Stimulated activated naive CD8-positive, alpha-beta T cell treated with anti-CD3 and anti-CD28 coated beads, Interleukin-15, Interleukin-2, amounts not matched to agents 100 U/mL and 50 U/mL, for 24 hours (primary cell): ENCODE measurements at regions not wholly inside any gene's neighbourhood (a gene's known extent, or its start where the extent isn't known, plus 50 kb on each side); places are given as distances from the start of the nearest gene placed in this dataset.

Source experiments
- ATAC-seq: fragments of 150-1000 bp; cut with Tn5 transposase; one replicate; pipeline ENCODE4 v1.10.0; 2021
- DNase-seq: peaks from one replicate; pipeline ENCODE4 v3.0.0; 2021

GRCh38 chr1:82279241-82279640, 478.5 kb downstream of the ADGRL2 start:
- DNase-seq (no peak), ATAC-seq (no peak)

DNA sequence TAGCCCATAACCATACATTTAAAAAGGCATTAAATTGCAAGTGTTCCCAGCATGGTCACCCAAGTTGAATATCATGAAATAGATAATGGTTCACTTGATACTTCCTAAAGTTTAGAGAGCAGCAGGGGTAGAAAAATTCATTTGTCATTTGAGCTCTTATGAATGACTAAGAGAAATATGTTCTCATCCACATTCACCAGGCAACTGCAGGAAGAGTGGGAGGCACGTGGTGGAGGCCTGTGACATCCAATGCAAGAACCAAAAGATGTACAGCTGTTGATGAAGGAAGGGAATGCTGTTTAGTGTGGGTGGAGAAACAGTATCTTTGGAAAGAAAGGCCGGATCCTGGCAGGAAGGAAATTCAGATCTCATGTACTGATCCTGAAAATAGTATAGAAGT, 473.1 kb downstream of the ADGRL2 start:
- ATAC-seq = no peak
- no peak for DNase-seq

GRCh38 chr1:82269431-82269830, 468.7 kb downstream of the ADGRL2 start:
- ATAC-seq (no peak), DNase-seq (no peak)

DNA sequence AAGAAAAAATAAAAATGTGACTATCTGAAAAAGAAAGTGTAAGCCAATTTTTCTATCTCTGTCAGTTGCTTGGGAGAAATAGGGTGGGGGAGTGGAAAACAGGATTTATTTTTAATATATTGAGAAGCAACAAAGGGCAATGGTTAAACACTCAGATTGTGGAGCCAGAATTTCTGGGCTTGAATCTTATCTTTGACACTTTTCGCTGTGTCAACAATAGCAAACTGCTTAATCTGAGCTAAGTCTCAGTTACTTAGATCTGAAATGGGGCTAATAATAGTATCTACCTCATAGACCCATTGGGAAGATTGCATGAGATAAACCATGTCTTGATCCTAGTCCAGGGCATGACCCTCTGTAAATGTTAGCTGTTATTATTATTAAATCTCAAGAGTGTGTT, 468.1 kb downstream of the ADGRL2 start:
- DNase-seq (no peak), ATAC-seq (no peak)

GRCh38 chr1:82266351-82266750, 465.6 kb downstream of the ADGRL2 start:
- ATAC-seq = no peak

DNA sequence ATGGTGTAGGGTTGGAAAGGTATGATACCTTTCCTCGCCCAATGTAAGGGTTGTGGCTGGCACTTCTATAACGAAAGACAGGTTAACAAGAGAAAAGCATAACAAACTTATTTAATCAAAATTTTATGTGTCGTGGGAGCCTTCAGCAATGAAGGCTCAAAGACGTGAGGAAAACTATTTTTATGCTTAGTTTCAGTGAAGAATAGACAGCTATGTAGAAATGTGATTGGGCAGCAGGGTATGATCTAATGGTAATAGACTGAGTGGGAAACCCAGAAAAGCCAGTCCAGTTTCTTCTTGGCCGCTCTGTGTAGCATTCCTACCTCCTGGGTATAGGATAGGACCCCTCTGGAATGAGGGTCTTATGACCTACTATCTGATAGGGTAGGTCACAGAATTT, 464.7 kb downstream of the ADGRL2 start:
- no peak for ATAC-seq

More at GRCh38 chr1:82266351-82266750, 465.6 kb downstream of the ADGRL2 start:
- DNase-seq = no peak

DNA sequence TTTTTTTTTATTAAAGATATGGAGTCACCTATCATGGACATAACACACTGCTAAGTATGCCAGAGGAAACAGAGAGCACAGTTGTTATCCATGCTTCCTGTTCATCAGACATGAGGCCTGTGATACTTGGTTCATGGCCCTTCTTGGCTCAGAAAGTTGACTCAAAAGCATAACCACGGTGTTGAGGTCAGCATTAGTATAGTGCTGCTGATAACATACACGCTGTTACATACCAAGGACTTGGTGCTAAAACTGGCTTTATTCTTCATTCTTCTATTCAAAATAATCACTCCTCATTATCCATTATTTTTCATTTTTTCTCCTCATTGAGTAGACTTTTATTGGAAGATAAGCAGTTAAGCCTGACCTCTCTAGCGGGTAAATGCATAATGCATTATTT, 464.1 kb downstream of the ADGRL2 start:
- DNase-seq (no peak), ATAC-seq (no peak)

More for the DNA sequence above, 464.7 kb downstream of the ADGRL2 start:
- DNase-seq = no peak

GRCh38 chr1:82263396-82263795, 462.7 kb downstream of the ADGRL2 start:
- no peak for ATAC-seq
- DNase-seq = no peak

- ATAC-seq (no peak), DNase-seq (no peak)
These were observed 459.9 kb downstream of the ADGRL2 start for GRCh38 chr1:82260666-82261065.

DNA sequence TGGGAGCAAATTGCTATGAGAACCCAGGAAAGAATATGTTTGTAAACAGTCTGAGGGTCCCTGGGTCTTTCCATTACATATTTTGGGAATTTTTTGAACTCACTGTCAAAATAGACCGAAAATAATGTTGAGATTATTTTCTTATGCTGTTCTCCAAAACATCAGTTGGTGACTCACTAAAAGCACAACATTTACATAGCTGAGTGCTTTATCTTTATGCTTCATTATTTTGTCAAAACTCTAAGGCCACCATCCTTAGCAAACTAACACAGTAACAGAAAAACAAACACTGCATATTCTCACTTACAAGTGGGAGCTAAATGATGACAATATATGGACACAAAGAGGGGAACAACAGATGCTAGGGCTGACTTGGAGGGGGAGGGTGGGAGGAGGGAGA, 459.3 kb downstream of the ADGRL2 start:
- ATAC-seq (no peak), DNase-seq (no peak)

DNA sequence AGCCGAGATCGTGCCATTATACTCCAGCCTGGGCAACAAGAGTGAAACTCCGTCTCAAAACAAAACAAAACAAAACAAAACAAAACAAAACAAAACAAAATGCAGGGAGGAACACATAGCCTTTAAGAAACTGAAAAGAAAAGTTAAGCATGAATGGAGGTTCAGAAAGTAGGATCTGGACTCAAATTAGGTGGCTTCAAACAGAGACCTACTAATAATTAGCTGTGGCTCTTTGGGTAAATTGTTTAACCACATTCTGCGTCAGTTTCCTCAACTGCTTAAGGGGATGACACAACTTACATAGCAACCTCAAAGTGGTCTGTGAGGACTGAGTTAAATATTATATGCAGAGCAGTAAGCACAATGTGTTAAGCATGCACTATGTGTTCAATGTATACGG, 458.2 kb downstream of the ADGRL2 start:
- DNase-seq (no peak), ATAC-seq (no peak)

DNA sequence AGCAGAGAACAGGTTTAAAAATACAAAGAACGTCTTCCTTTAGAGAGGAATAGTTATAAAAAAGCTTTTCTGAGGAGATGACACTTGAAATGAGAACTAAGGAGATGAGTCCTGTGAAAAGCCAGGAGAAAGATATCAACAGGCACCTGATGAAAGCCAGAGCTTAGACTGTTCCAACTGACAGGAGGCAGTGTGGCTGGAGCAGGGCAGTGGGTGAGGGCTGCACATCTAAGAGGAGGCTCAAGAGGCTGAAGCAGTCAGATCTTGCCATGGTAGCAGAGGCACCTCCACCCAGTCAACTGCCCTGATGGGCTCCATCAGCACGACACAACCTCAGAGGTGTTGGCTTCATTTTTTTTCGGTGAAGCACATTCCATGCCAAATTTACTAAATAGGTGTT, 445.3 kb downstream of the ADGRL2 start:
- no peak for ATAC-seq

GRCh38 chr1:82245345-82246014, 444.7 kb downstream of the ADGRL2 start:
- no peak for DNase-seq
- ATAC-seq = no peak

More for the DNA sequence above, 445.3 kb downstream of the ADGRL2 start:
- no peak for DNase-seq

DNA sequence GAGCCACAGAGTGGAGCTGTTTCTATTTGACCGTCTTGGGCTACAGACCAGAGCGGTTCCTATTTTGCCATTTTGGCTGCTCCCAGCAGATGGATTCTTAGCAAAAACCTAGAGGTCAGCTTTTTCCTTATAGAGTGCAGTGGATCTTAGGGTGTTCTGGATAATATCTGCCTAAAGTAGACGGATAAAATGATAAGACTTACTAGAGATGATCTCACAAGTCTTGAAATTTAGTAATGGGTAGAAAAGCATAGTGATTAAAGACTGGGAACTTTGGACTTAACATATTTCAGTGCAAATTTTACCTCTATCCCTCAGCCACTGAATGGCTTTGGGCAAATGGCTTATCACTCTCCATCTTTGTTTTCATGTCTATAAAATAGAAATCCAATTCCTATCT, 439.8 kb downstream of the ADGRL2 start:
- ATAC-seq = no peak
- DNase-seq = no peak

DNA sequence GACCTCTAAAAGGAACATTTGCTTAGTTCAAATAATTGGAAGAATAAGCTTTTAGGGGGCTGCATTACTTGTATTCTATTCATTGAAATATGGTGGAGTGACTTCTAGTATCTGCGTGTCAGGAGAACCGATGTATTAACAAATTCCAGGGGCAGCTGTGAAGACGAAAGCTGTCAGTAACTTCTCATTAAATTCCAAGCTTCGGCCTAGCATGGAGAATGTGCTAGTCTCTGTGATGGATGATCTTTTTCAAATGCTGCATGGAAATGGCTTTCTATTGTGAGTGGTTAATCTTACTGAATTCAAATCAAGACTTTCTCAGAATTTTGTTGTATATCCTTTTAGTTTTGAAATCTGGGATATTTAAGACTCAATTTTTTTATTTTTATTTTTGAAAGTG, 429.9 kb downstream of the ADGRL2 start:
- no peak for ATAC-seq
- no peak for DNase-seq

GRCh38 chr1:82227306-82228095, 426.8 kb downstream of the ADGRL2 start:
- DNase-seq (no peak), ATAC-seq (no peak)

DNA sequence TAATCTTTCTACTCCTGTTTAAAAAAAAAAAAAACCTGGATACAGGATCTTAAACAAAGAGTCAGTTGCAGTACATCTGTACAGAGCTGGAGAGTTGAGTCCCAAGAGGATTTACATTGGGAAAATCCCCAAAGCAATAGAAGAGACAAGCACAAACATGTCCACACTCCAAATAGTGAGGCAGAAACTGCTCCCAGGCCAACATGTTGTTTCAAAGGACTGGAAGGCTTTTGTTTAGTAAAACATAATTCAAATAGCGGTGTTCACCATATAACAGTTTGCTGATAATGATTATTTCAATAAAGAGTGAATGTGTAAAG, 425.4 kb downstream of the ADGRL2 start:
- no peak for DNase-seq

GRCh38 chr1:82225421-82226185, 424.9 kb downstream of the ADGRL2 start:
- no peak for DNase-seq
- ATAC-seq = no peak

More for the DNA sequence above, 425.4 kb downstream of the ADGRL2 start:
- ATAC-seq = no peak

DNA sequence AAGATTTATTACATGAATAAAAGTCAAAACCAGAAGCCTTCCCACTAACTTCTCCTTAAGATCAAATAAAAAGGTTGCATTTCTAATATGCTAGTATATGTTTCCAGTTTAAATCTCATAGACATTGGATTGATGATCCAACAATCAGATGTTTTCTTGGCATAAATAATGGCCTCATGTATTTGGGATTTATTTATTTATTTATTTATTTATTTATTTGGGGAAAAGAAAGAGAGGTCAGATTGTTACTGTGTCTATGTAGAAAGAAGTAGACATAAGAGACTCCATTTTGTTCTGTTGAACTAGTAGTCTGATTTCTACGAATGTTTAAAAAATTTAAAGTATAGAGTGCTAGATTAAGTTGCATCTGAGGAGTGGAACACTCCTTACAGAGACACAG, 422.4 kb downstream of the ADGRL2 start:
- DNase-seq (no peak), ATAC-seq (no peak)

DNA sequence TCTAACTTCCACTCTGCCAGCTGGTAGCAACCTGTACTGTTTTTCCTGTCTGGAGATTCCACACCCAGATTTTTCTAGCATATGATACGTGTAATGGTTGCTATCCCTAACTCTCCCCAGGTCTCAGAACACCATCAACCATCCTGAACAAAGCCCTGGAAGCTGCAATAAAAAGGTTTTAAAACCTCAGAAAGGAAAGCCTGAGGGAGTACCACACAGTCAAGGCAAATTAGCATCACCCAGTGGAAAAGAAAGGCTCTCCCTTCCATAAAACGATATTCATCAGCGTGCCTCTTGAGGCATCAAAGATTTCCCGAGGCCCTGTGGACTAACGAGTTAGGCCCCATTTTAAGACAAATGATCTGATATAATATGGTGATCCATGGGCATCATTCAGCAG, 421.0 kb downstream of the ADGRL2 start:
- DNase-seq (no peak), ATAC-seq (no peak)

- ATAC-seq (no peak), DNase-seq (no peak)
These were observed 420.0 kb downstream of the ADGRL2 start for GRCh38 chr1:82220754-82221153.

DNA sequence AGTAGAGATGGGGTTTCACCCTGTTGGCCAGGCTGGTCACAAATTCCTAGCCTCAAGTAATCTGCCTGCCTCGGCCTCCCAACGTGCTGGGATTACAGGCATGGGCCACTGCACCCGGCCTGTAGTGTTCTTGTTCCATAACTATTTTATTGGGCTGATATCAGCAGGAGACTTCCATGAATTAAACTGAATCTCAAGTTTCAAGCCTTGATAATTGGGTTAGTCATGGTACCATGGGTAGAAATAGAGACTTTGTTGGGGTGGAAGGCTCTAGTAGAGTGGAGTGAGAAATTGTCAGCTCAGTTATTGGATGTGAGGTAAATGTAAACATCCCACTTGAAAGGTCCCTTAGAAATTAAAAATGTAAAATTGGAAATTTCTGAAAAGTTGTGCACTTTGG, 419.1 kb downstream of the ADGRL2 start:
- ATAC-seq = no peak
- DNase-seq = no peak

- no peak for DNase-seq
- no peak for ATAC-seq
These were observed 418.1 kb downstream of the ADGRL2 start for GRCh38 chr1:82218846-82219245.
